CD8-positive, alpha-beta memory T cell (primary cell): ENCODE measurements at regions not wholly inside any gene's neighbourhood (a gene's known extent, or its start where the extent isn't known, plus 50 kb on each side); places are given as distances from the start of the nearest gene placed in this dataset.

ENCODE experiments used
- CTCF ChIA-PET: fragments of 350-600 bp; sonication (Branson Sonifier 250); formaldehyde crosslinking; loops from one replicate; lab custom pipeline; 2021; ENCODE audit warnings: antibody characterized with exemption; lab: Charles Lee
- POLR2A ChIA-PET: fragments of 350-600 bp; sonication (Branson Sonifier 250); formaldehyde crosslinking; loops from one replicate; lab custom pipeline; 2021; ENCODE audit warnings: antibody characterized with exemption; lab: Charles Lee
- DNase-seq, 5 donors: peaks; one replicate each; pipeline versions ENCODE4 v3.0.0 to v3.0.0-alpha.2; 2020 to 2022; ENCODE audit warnings: mixed read lengths in 1 of 5
- H3K27ac ChIP-seq: one replicate; pipeline ENCODE4 v1.7.0; 2013; ENCODE audit warnings: low read depth, mild to moderate bottlenecking, low read length, moderate library complexity
- H3K27me3 ChIP-seq: 2 replicates; pipeline ENCODE4 v1.7.0; 2013; ENCODE audit warnings: low read length, mild to moderate bottlenecking; ENCODE audit not compliant: insufficient read depth, poor library complexity, severe bottlenecking
- H3K36me3 ChIP-seq: 2 replicates; pipeline ENCODE4 v1.7.0; 2013; ENCODE audit warnings: mild to moderate bottlenecking, low read length, moderate library complexity; ENCODE audit not compliant: insufficient read depth
- H3K4me1 ChIP-seq: 2 replicates; pipeline ENCODE4 v1.7.0; 2013; ENCODE audit warnings: mild to moderate bottlenecking, low read length, moderate library complexity; ENCODE audit not compliant: insufficient read depth
- H3K4me3 ChIP-seq: 2 replicates; pipeline ENCODE4 v1.7.0; 2013; ENCODE audit warnings: mild to moderate bottlenecking, low read length
- H3K9me3 ChIP-seq: 2 replicates; pipeline ENCODE4 v1.7.0; 2013; ENCODE audit warnings: mild to moderate bottlenecking, low read length
- H3K27ac Mint-ChIP-seq, 8 donors: one replicate each; pipeline ENCODE4 v1.8.0; 2020 to 2021; ENCODE audit warnings: mixed read lengths in 8 of 8, mild to moderate bottlenecking in 6 of 8, inconsistent platforms in 3 of 8, moderate library complexity in 3 of 8
- H3K27me3 Mint-ChIP-seq, 2 donors: one replicate each; pipeline ENCODE4 v1.8.0; 2020 to 2021; ENCODE audit warnings: mixed read lengths in 2 of 2, mild to moderate bottlenecking in 1 of 2, moderate library complexity in 1 of 2
- H3K36me3 Mint-ChIP-seq, 3 donors: one replicate each; pipeline ENCODE4 v1.8.0; 2020 to 2021; ENCODE audit warnings: mixed read lengths in 3 of 3, inconsistent platforms in 1 of 3, mild to moderate bottlenecking in 1 of 3
- H3K4me1 Mint-ChIP-seq, 3 donors: one replicate each; pipeline ENCODE4 v1.8.0; 2020 to 2021; ENCODE audit warnings: mixed read lengths in 3 of 3, inconsistent platforms in 1 of 3, mild to moderate bottlenecking in 1 of 3
- H3K4me3 Mint-ChIP-seq, 7 donors: one replicate each; pipeline ENCODE4 v1.8.0; 2020 to 2021; ENCODE audit warnings: mixed read lengths in 7 of 7, mild to moderate bottlenecking in 6 of 7, moderate library complexity in 4 of 7, inconsistent platforms in 2 of 7
- H3K9me3 Mint-ChIP-seq, 5 donors: one replicate each; pipeline ENCODE4 v1.8.0; 2020 to 2022; ENCODE audit warnings: mixed read lengths in 5 of 5, mild to moderate bottlenecking in 3 of 5, moderate library complexity in 2 of 5, inconsistent platforms in 1 of 5

DNA sequence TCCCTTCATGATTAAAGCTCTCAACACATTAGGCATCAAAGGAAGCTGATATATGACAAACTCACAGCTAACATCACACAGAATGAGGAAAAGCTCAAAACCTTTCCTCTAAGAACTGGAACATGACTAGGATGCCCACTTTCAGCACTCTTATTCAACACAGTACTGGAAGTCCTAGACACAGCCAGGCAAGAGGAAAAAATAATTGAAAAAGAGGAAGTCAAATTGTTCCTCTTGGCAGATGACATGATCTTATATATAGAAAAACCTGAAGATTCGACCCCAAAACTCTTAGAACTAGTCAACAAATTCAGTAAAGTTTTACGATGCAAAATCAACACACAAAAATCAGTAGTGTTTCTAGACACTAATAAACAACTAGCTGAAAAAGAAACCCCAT, 144.3 kb upstream of the NREP start:
- H3K4me3 ChIP-seq, result no peak overlapping the region
- H3K36me3 Mint-ChIP-seq, result no peaks in the 10 kb centered on the region
- H3K9me3 ChIP-seq, result no peaks in the 10 kb centered on the region
- ChIA-PET POLR2A (no interaction called here), CTCF (no interaction called here)
- no peak for DNase-seq
- no peaks in the 10 kb centered on the region for H3K27me3 Mint-ChIP-seq
- no peaks in the 10 kb centered on the region for H3K4me1 ChIP-seq
- peaks cover 0 to 14% (median 5%) of the 10 kb centered on the region in 5 donors for H3K9me3 Mint-ChIP-seq
- no peak overlapping the region for H3K27ac ChIP-seq
- H3K27ac Mint-ChIP-seq, result no peak overlapping the region
- no peaks in the 10 kb centered on the region for H3K36me3 ChIP-seq
- no peaks in the 10 kb centered on the region for H3K27me3 ChIP-seq
- no peaks in the 10 kb centered on the region for H3K4me1 Mint-ChIP-seq
- no peak overlapping the region for H3K4me3 Mint-ChIP-seq

- Mint-ChIP-seq H3K4me1 (no peaks in the 10 kb centered on the region), H3K36me3 (no peaks in the 10 kb centered on the region), H3K27ac (no peak overlapping the region), H3K4me3 (no peak overlapping the region), H3K9me3 (peaks cover under 1 to 16% (median 4%) of the 10 kb centered on the region in 5 donors), H3K27me3 (no peaks in the 10 kb centered on the region)
- ChIA-PET POLR2A (no interaction called here), CTCF (no interaction called here)
- Histone ChIP-seq H3K4me3 (no peak overlapping the region), H3K36me3 (no peaks in the 10 kb centered on the region), H3K9me3 (no peaks in the 10 kb centered on the region), H3K4me1 (no peaks in the 10 kb centered on the region), H3K27me3 (no peaks in the 10 kb centered on the region), H3K27ac (no peak overlapping the region)
- no peak for DNase-seq
These were observed 136.0 kb upstream of the NREP start for GRCh38 chr5:111892949-111893348.

GRCh38 chr5:111887706-111888105, 130.7 kb upstream of the NREP start:
- ChIA-PET CTCF (no interaction called here), POLR2A (no interaction called here)
- Histone ChIP-seq H3K36me3 (no peaks in the 10 kb centered on the region), H3K9me3 (no peaks in the 10 kb centered on the region), H3K27me3 (no peaks in the 10 kb centered on the region), H3K4me3 (no peak overlapping the region), H3K27ac (no peak overlapping the region), H3K4me1 (no peaks in the 10 kb centered on the region)
- Mint-ChIP-seq H3K4me1 (no peaks in the 10 kb centered on the region), H3K4me3 (no peak overlapping the region), H3K36me3 (no peaks in the 10 kb centered on the region), H3K27ac (no peak overlapping the region), H3K9me3 (peaks cover 2 to 12% (median 3%) of the 10 kb centered on the region in 5 donors), H3K27me3 (no peaks in the 10 kb centered on the region)
- DNase-seq, result no peak

DNA sequence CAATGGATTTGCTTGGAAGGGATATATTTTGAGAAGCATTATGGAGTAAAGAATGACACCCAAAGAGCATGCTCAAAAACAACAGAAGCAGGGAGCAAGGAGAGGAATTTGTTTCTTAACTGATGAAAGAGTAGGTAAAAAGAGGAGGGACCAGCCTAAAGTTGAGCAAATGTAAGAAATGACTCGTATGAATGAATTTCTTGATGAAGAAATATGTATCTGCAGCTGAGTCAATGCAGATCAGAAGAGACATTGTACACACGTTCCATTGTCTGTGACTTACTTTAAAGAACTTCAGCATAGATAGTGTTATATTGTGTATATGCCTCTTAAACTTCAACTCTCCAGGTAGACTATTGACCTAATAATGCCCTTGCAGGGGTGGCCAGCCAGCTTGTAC, 112.7 kb upstream of the NREP start:
- Histone ChIP-seq H3K27me3 (no peaks in the 10 kb centered on the region), H3K4me3 (no peak overlapping the region), H3K9me3 (no peaks in the 10 kb centered on the region), H3K27ac (no peak overlapping the region), H3K36me3 (no peaks in the 10 kb centered on the region), H3K4me1 (no peaks in the 10 kb centered on the region)
- ChIA-PET POLR2A (no interaction called here), CTCF (no interaction called here)
- H3K4me1 Mint-ChIP-seq, result no peaks in the 10 kb centered on the region
- H3K4me3 Mint-ChIP-seq, result no peak overlapping the region
- H3K9me3 Mint-ChIP-seq, result peaks cover 0 to 5% (median 2%) of the 10 kb centered on the region in 5 donors
- H3K27ac Mint-ChIP-seq, result no peak overlapping the region
- H3K36me3 Mint-ChIP-seq, result no peaks in the 10 kb centered on the region
- DNase-seq, result no peak
- peaks cover 0 to 4% of the 10 kb centered on the region in 2 donors for H3K27me3 Mint-ChIP-seq

DNA sequence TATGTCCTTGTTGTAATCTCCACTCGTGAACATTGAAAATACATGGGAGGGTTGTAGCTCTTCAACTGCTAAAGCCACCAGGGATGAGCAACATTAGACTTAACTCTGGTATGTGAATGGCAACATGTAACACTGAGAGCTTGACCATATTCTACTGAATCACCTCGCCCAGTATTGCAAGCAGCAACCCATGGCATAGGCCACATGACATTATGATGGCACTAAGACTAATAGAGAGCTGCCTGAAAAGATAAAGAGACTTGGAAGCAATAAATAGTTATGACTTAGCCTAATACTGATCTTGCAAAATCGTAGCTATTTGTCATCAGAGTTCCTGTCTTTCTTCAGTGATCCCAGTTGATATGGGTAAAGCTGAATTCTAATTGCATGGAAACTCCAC, 108.4 kb upstream of the NREP start:
- Histone ChIP-seq H3K27me3 (no peaks in the 10 kb centered on the region), H3K36me3 (no peaks in the 10 kb centered on the region), H3K9me3 (no peaks in the 10 kb centered on the region), H3K27ac (no peak overlapping the region), H3K4me1 (no peaks in the 10 kb centered on the region), H3K4me3 (no peak overlapping the region)
- ChIA-PET POLR2A (no interaction called here), CTCF (interaction anchor here (0.9 kb wide), 1 partner anchor 9 kb away, joined by 3 read pairs; no protein-coding TSS in a partner anchor)
- no peak for DNase-seq
- H3K9me3 Mint-ChIP-seq, result peaks cover 0 to 5% (median 2%) of the 10 kb centered on the region in 5 donors
- H3K4me1 Mint-ChIP-seq, result no peaks in the 10 kb centered on the region
- H3K27me3 Mint-ChIP-seq, result peaks cover 0 to 4% of the 10 kb centered on the region in 2 donors
- no peak overlapping the region for H3K27ac Mint-ChIP-seq
- H3K4me3 Mint-ChIP-seq, result no peak overlapping the region
- H3K36me3 Mint-ChIP-seq, result no peaks in the 10 kb centered on the region

GRCh38 chr5:111863801-111864200, 106.8 kb upstream of the NREP start:
- Mint-ChIP-seq H3K27ac (no peak overlapping the region), H3K4me1 (no peaks in the 10 kb centered on the region), H3K27me3 (peaks cover 0 to 2% of the 10 kb centered on the region in 2 donors), H3K36me3 (no peaks in the 10 kb centered on the region), H3K4me3 (no peak overlapping the region), H3K9me3 (peaks cover 0 to 5% (median 2%) of the 10 kb centered on the region in 5 donors)
- DNase-seq, result no peak
- H3K4me3 ChIP-seq, result no peak overlapping the region
- no peaks in the 10 kb centered on the region for H3K4me1 ChIP-seq
- H3K36me3 ChIP-seq, result no peaks in the 10 kb centered on the region
- CTCF ChIA-PET, result no interaction called here
- POLR2A ChIA-PET, result no interaction called here
- no peaks in the 10 kb centered on the region for H3K27me3 ChIP-seq
- no peak overlapping the region for H3K27ac ChIP-seq
- no peaks in the 10 kb centered on the region for H3K9me3 ChIP-seq

GRCh38 chr5:111859533-111860270, 102.7 kb upstream of the NREP start:
- ChIA-PET POLR2A (no interaction called here), CTCF (interaction anchor here (0.9 kb wide), 1 partner anchor 87 kb away, joined by 3 read pairs; no protein-coding TSS in a partner anchor)
- no peak overlapping the region for H3K27ac ChIP-seq
- H3K4me3 Mint-ChIP-seq, result no peak overlapping the region
- H3K36me3 ChIP-seq, result no peaks in the 10 kb centered on the region
- no peaks in the 10 kb centered on the region for H3K27me3 ChIP-seq
- H3K36me3 Mint-ChIP-seq, result no peaks in the 10 kb centered on the region
- H3K9me3 ChIP-seq, result no peaks in the 10 kb centered on the region
- H3K27ac Mint-ChIP-seq, result no peak overlapping the region
- peaks cover 0 to 2% (median 0%) of the 10 kb centered on the region in 5 donors for H3K9me3 Mint-ChIP-seq
- no peak overlapping the region for H3K4me3 ChIP-seq
- no peaks in the 10 kb centered on the region for H3K4me1 ChIP-seq
- H3K27me3 Mint-ChIP-seq, result no peaks in the 10 kb centered on the region
- DNase-seq, result no peak
- no peaks in the 10 kb centered on the region for H3K4me1 Mint-ChIP-seq

GRCh38 chr5:111859031-111859430, 102.0 kb upstream of the NREP start:
- Histone ChIP-seq H3K9me3 (no peaks in the 10 kb centered on the region), H3K27me3 (no peaks in the 10 kb centered on the region), H3K36me3 (no peaks in the 10 kb centered on the region), H3K27ac (no peak overlapping the region), H3K4me3 (no peak overlapping the region), H3K4me1 (no peaks in the 10 kb centered on the region)
- DNase-seq, result no peak
- Mint-ChIP-seq H3K4me1 (no peaks in the 10 kb centered on the region), H3K36me3 (no peaks in the 10 kb centered on the region), H3K27ac (no peak overlapping the region), H3K9me3 (peaks cover 0 to 2% (median 0%) of the 10 kb centered on the region in 5 donors), H3K4me3 (no peak overlapping the region), H3K27me3 (no peaks in the 10 kb centered on the region)
- ChIA-PET CTCF (interaction anchor here (0.9 kb wide), 1 partner anchor 86 kb away, joined by 3 read pairs; no protein-coding TSS in a partner anchor), POLR2A (no interaction called here)
